ENCODE measurements at regions not wholly inside any gene's neighbourhood (a gene's known extent, or its start where the extent isn't known, plus 50 kb on each side); places are given as distances from the start of the nearest gene placed in this dataset.
"Not testable (repeated sequence)": the region's sequence is repeated elsewhere in the genome, so short reads cannot be mapped to it uniquely, and the experiment has no call there.

DNA sequence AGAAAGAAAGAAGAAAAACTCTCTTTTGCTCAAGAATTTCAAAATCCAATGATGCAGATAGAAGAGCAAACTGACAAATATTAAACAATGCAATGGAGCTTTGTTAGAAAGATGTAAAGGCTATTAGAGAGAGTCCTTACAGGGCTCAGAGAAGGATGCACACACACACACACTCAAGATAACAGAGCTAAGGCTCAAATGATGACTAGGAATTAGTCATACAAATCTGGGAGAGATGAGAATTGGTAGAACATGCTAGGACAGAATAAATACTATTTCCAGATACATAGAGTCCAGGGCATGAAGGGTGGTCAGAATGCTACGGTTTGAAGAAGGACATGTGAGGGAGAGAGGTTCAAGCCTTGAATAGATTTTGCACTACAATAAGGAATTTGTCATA, 650.1 kb upstream of the MDGA2 start:
- H3K27ac ChIP-seq (ENCODE audit: low read depth in 1 of 2, low read length in 2 of 2), result no peak overlapping the region
- H3K4me1 ChIP-seq (ENCODE audit: control insufficient read depth in 1 of 2, insufficient read depth in 2 of 2, low read length in 2 of 2), result no peaks in the 10 kb centered on the region
- intact Hi-C loops (cut with DNase I), result no loop called here
- no peak overlapping the region for H3K4me3 ChIP-seq (ENCODE audit: low read length in 2 of 2)
- H3K36me3 ChIP-seq (ENCODE audit: control insufficient read depth in 1 of 2, insufficient read depth in 2 of 2, low read length in 1 of 2), result no peaks in the 10 kb centered on the region
- DNase-seq (no peak), ATAC-seq (ENCODE audit: low FRiP score) (no peak)
- 69 to 78% methylated on average over 1 of the region's 1 CpG for WGBS, 2 donors
- H3K9me3 ChIP-seq (ENCODE audit: control insufficient read depth, low read length), result peaks cover 1% of the 10 kb centered on the region
- H3K27me3 ChIP-seq (ENCODE audit: control insufficient read depth in 1 of 2, insufficient read depth in 2 of 2, low read length in 1 of 2), result no peaks in the 10 kb centered on the region

DNA sequence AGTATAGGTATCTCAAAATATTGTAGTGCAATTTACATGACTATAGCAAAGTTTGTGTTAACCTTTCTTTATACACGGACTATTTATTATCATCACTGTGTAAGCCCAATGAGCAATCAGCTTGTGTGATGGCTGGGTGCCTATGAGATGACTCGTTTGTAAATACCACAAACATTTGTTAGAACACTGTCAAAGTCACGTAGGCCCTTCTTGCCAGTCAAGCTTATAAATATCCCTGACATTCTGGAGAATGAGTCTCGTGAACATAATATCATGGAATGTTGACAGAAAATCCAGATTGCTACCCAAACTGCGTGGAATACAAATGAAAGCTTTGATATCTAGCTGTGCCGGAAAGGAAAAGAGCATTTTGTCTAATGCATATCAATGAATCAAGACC, 648.3 kb upstream of the MDGA2 start:
- WGBS, 2 donors, result 36 to 47% methylated on average over 6 of the region's 6 CpGs
- Histone ChIP-seq H3K9me3 (ENCODE audit: control insufficient read depth, low read length) (peaks cover 1% of the 10 kb centered on the region), H3K27ac (ENCODE audit: low read depth in 1 of 2, low read length in 2 of 2) (no peak overlapping the region), H3K4me1 (ENCODE audit: control insufficient read depth in 1 of 2, insufficient read depth in 2 of 2, low read length in 2 of 2) (no peaks in the 10 kb centered on the region), H3K4me3 (ENCODE audit: low read length in 2 of 2) (no peak overlapping the region), H3K36me3 (ENCODE audit: control insufficient read depth in 1 of 2, insufficient read depth in 2 of 2, low read length in 1 of 2) (no peaks in the 10 kb centered on the region), H3K27me3 (ENCODE audit: control insufficient read depth in 1 of 2, insufficient read depth in 2 of 2, low read length in 1 of 2) (no peaks in the 10 kb centered on the region)
- DNase-seq, result no peak
- no peak for ATAC-seq (ENCODE audit: low FRiP score)
- intact Hi-C loops (cut with DNase I), result no loop called here

DNA sequence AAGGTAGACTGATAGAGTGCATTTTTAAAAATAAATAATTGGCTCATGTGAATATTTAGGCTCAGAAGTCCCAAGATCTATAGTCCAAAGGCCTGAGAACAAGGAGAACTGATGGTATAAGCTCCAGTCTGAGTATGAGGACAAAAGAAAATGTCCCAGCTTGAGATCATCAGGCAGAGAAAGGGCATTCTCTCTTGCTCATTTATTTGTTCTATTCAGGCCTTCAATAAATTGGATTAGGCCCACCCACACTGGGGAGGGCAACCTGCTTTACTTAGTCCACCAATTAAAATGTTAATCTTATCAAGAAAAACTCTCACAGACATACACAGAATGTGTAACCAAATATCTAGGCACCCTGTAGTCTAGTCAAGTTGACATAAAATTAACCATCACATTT, 644.4 kb upstream of the MDGA2 start:
- ATAC-seq (ENCODE audit: low FRiP score) (no peak), DNase-seq (no peak)
- Histone ChIP-seq H3K27me3 (ENCODE audit: control insufficient read depth in 1 of 2, insufficient read depth in 2 of 2, low read length in 1 of 2) (no peaks in the 10 kb centered on the region), H3K9me3 (ENCODE audit: control insufficient read depth, low read length) (no peaks in the 10 kb centered on the region), H3K27ac (ENCODE audit: low read depth in 1 of 2, low read length in 2 of 2) (no peak overlapping the region), H3K4me3 (ENCODE audit: low read length in 2 of 2) (no peak overlapping the region), H3K4me1 (ENCODE audit: control insufficient read depth in 1 of 2, insufficient read depth in 2 of 2, low read length in 2 of 2) (no peaks in the 10 kb centered on the region), H3K36me3 (ENCODE audit: control insufficient read depth in 1 of 2, insufficient read depth in 2 of 2, low read length in 1 of 2) (no peaks in the 10 kb centered on the region)
- intact Hi-C loops (cut with DNase I), result no loop called here

DNA sequence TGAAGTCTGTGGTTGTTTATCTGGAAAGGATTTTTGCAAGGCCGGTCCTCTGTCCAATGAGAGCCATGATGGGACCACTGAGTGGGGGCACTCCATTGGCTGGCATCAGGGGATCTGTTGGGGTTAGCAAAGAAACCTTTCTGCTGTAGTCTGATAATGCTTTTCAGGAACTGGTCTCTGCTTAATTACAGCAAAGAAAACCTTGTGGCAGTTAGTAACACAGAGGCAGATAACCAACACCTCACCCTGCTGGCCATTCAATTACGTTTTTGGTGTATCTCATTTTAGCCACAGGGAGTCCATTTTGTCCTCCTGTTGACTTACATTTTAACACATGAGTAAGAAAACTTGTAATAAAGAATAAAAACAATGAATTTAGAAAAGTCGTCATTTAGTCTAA, 629.3 kb upstream of the MDGA2 start:
- no peaks in the 10 kb centered on the region for H3K36me3 ChIP-seq (ENCODE audit: control insufficient read depth in 1 of 2, insufficient read depth in 2 of 2, low read length in 1 of 2)
- ATAC-seq (ENCODE audit: low FRiP score), result no peak
- H3K9me3 ChIP-seq (ENCODE audit: control insufficient read depth, low read length), result no peaks in the 10 kb centered on the region
- no peak for DNase-seq
- H3K27me3 ChIP-seq (ENCODE audit: control insufficient read depth in 1 of 2, insufficient read depth in 2 of 2, low read length in 1 of 2), result no peaks in the 10 kb centered on the region
- WGBS, 2 donors, result 79 to 84% methylated on average over 3 of the region's 3 CpGs
- no peak overlapping the region for H3K27ac ChIP-seq (ENCODE audit: low read depth in 1 of 2, low read length in 2 of 2)
- no peak overlapping the region for H3K4me3 ChIP-seq (ENCODE audit: low read length in 2 of 2)
- intact Hi-C loops (cut with DNase I), result no loop called here
- H3K4me1 ChIP-seq (ENCODE audit: control insufficient read depth in 1 of 2, insufficient read depth in 2 of 2, low read length in 2 of 2), result no peaks in the 10 kb centered on the region

GRCh38 chr14:48289701-48290100, 614.3 kb upstream of the MDGA2 start:
- intact Hi-C loops (cut with DNase I), result no loop called here
- Histone ChIP-seq H3K27ac (ENCODE audit: low read depth in 1 of 2, low read length in 2 of 2) (no peak overlapping the region), H3K9me3 (ENCODE audit: control insufficient read depth, low read length) (no peaks in the 10 kb centered on the region), H3K36me3 (ENCODE audit: control insufficient read depth in 1 of 2, insufficient read depth in 2 of 2, low read length in 1 of 2) (no peaks in the 10 kb centered on the region), H3K27me3 (ENCODE audit: control insufficient read depth in 1 of 2, insufficient read depth in 2 of 2, low read length in 1 of 2) (no peaks in the 10 kb centered on the region), H3K4me1 (ENCODE audit: control insufficient read depth in 1 of 2, insufficient read depth in 2 of 2, low read length in 2 of 2) (no peaks in the 10 kb centered on the region), H3K4me3 (ENCODE audit: low read length in 2 of 2) (no peak overlapping the region)
- no peak for DNase-seq
- no peak for ATAC-seq (ENCODE audit: low FRiP score)

GRCh38 chr14:48285217-48285616, 609.8 kb upstream of the MDGA2 start:
- H3K36me3 ChIP-seq (ENCODE audit: control insufficient read depth in 1 of 2, insufficient read depth in 2 of 2, low read length in 1 of 2); H3K4me1 ChIP-seq (ENCODE audit: control insufficient read depth in 1 of 2, insufficient read depth in 2 of 2, low read length in 2 of 2); H3K27me3 ChIP-seq (ENCODE audit: control insufficient read depth in 1 of 2, insufficient read depth in 2 of 2, low read length in 1 of 2); ATAC-seq (ENCODE audit: low FRiP score); H3K27ac ChIP-seq (ENCODE audit: low read depth in 1 of 2, low read length in 2 of 2); intact Hi-C loops (cut with DNase I); H3K4me3 ChIP-seq (ENCODE audit: low read length in 2 of 2); H3K9me3 ChIP-seq (ENCODE audit: control insufficient read depth, low read length); DNase-seq: not testable (repeated sequence)
- WGBS, 2 donors, result 88 to 95% methylated on average over 11 of the region's 11 CpGs

- Histone ChIP-seq H3K4me3 (ENCODE audit: low read length in 2 of 2) (no peak overlapping the region), H3K4me1 (ENCODE audit: control insufficient read depth in 1 of 2, insufficient read depth in 2 of 2, low read length in 2 of 2) (no peaks in the 10 kb centered on the region), H3K9me3 (ENCODE audit: control insufficient read depth, low read length) (no peaks in the 10 kb centered on the region), H3K27ac (ENCODE audit: low read depth in 1 of 2, low read length in 2 of 2) (no peak overlapping the region), H3K36me3 (ENCODE audit: control insufficient read depth in 1 of 2, insufficient read depth in 2 of 2, low read length in 1 of 2) (no peaks in the 10 kb centered on the region), H3K27me3 (ENCODE audit: control insufficient read depth in 1 of 2, insufficient read depth in 2 of 2, low read length in 1 of 2) (no peaks in the 10 kb centered on the region)
- DNase-seq (no peak), ATAC-seq (ENCODE audit: low FRiP score) (no peak)
- intact Hi-C loops (cut with DNase I), result no loop called here
Observed at GRCh38 chr14:48275301-48275700, 599.9 kb upstream of the MDGA2 start.

DNA sequence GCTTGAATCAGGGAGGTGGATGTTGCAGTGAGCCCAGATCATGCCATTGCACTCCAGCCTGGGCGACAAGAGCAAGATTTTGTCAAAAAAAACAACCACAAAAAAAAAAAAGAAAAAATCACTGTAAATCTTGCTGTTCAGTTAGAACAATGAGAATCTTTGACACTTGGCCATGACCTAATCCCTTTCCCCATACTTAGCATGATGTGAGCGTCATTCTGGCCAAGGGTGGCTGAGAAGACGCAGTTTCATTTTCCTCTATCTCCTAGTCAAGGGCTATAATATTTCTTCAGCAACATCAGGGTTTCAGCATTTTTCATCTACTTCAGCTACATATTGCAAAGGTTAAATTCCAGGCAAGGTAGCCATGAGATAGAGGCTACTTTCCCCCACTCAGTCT, 599.4 kb upstream of the MDGA2 start:
- DNase-seq, result no peak
- no peaks in the 10 kb centered on the region for H3K27me3 ChIP-seq (ENCODE audit: control insufficient read depth in 1 of 2, insufficient read depth in 2 of 2, low read length in 1 of 2)
- WGBS, 2 donors, result 85 to 89% methylated on average over 3 of the region's 3 CpGs
- ATAC-seq (ENCODE audit: low FRiP score), result no peak
- no peak overlapping the region for H3K27ac ChIP-seq (ENCODE audit: low read depth in 1 of 2, low read length in 2 of 2)
- H3K36me3 ChIP-seq (ENCODE audit: control insufficient read depth in 1 of 2, insufficient read depth in 2 of 2, low read length in 1 of 2), result no peaks in the 10 kb centered on the region
- H3K4me1 ChIP-seq (ENCODE audit: control insufficient read depth in 1 of 2, insufficient read depth in 2 of 2, low read length in 2 of 2), result no peaks in the 10 kb centered on the region
- intact Hi-C loops (cut with DNase I), result no loop called here
- no peaks in the 10 kb centered on the region for H3K9me3 ChIP-seq (ENCODE audit: control insufficient read depth, low read length)
- H3K4me3 ChIP-seq (ENCODE audit: low read length in 2 of 2), result no peak overlapping the region

DNA sequence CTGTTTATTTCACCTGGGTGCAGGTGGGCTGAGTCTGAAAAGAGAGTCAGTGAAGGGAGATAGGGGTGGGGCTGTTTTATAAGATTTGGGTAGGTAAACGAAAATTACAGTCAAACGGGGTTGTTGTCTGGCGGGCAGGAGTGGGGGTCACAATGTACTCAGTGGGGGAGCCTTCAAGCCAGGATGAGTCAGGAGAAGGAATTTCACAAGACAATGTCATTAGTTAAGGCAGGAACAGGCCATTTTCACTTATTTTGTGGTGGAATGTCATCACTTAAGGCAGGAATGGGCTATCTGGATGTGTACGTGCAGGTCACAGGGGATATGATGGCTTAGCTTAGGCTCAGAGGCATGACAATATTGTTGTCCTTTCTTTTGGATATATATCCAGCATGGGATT, 592.5 kb upstream of the MDGA2 start:
- H3K4me1 ChIP-seq (ENCODE audit: control insufficient read depth in 1 of 2, insufficient read depth in 2 of 2, low read length in 2 of 2); intact Hi-C loops (cut with DNase I); DNase-seq; H3K27me3 ChIP-seq (ENCODE audit: control insufficient read depth in 1 of 2, insufficient read depth in 2 of 2, low read length in 1 of 2); ATAC-seq (ENCODE audit: low FRiP score); H3K27ac ChIP-seq (ENCODE audit: low read depth in 1 of 2, low read length in 2 of 2); H3K9me3 ChIP-seq (ENCODE audit: control insufficient read depth, low read length); H3K4me3 ChIP-seq (ENCODE audit: low read length in 2 of 2); H3K36me3 ChIP-seq (ENCODE audit: control insufficient read depth in 1 of 2, insufficient read depth in 2 of 2, low read length in 1 of 2): not testable (repeated sequence)
- WGBS, 2 donors, result 63 to 67% methylated on average over 4 of the region's 4 CpGs

DNA sequence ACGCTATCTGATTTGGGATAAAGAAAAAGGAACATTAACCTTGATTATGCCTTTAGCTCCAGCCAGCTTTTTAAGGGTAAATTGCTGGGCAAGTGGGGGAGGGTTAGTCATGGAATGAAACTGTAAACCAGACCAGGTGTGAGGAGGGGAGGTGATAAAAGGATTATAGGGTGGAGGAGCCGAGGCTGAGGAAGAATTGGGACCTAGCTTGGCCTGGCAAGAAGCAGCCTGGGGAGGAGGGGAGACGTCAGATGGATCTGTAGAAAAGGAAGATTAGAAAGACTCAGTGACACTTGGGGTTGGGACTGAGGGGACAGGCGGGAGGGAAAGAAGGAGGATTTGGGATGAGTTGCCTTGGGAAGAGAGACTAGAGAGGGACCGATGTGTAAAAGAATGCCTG, 590.8 kb upstream of the MDGA2 start:
- H3K27ac ChIP-seq (ENCODE audit: low read depth in 1 of 2, low read length in 2 of 2); DNase-seq; ATAC-seq (ENCODE audit: low FRiP score); H3K4me1 ChIP-seq (ENCODE audit: control insufficient read depth in 1 of 2, insufficient read depth in 2 of 2, low read length in 2 of 2); H3K27me3 ChIP-seq (ENCODE audit: control insufficient read depth in 1 of 2, insufficient read depth in 2 of 2, low read length in 1 of 2); H3K9me3 ChIP-seq (ENCODE audit: control insufficient read depth, low read length); H3K36me3 ChIP-seq (ENCODE audit: control insufficient read depth in 1 of 2, insufficient read depth in 2 of 2, low read length in 1 of 2); H3K4me3 ChIP-seq (ENCODE audit: low read length in 2 of 2); intact Hi-C loops (cut with DNase I): not testable (repeated sequence)
- 65 to 69% methylated on average over 5 of the region's 5 CpGs for WGBS, 2 donors
